Astrocyte of the cerebellum (primary cell): ENCODE measurements at regions not wholly inside any gene's neighbourhood (a gene's known extent, or its start where the extent isn't known, plus 50 kb on each side); places are given as distances from the start of the nearest gene placed in this dataset.

ENCODE experiments used
- DNase-seq: peaks from one replicate; pipeline ENCODE4 v3.0.0-alpha.2; 2011; ENCODE audit warnings: low read depth
- H3K4me3 ChIP-seq: 2 replicates; pipeline ENCODE4 v1.5.1; 2011; ENCODE audit warnings: mild to moderate bottlenecking, low read depth, low read length, moderate library complexity
- CTCF ChIP-seq: IDR thresholded peaks from 2 replicates; pipeline ENCODE4 v1.5.1; 2012; ENCODE audit warnings: low read length, low read depth, moderate library complexity, mild to moderate bottlenecking; ENCODE audit errors: missing control alignments
- in situ Hi-C: cut with HindIII; loops from 2 replicates; pipeline ENCODE4 v1.10.0; 2017; ENCODE audit warnings: low sequenced_read_pairs

- no peak for DNase-seq
- in situ Hi-C loops, result no loop called here
- no peak overlapping the region for H3K4me3 ChIP-seq
- TF ChIP-seq CTCF, result no peak
These were observed 489.8 kb upstream of the FLRT2 start for GRCh38 chr14:85040046-85040685.

GRCh38 chr14:85041618-85042017 lies 488.3 kb upstream of the FLRT2 start:
- TF ChIP-seq CTCF, result no peak
- DNase-seq, result no peak
- in situ Hi-C loops, result no loop called here
- no peak overlapping the region for H3K4me3 ChIP-seq

GRCh38 chr14:85042301-85042700 lies 487.6 kb upstream of the FLRT2 start:
- in situ Hi-C loops, result no loop called here
- no peak for DNase-seq
- no peak overlapping the region for H3K4me3 ChIP-seq
- TF ChIP-seq CTCF, result no peak

GRCh38 chr14:85050180-85050579 lies 479.8 kb upstream of the FLRT2 start:
- in situ Hi-C loops, result no loop called here
- no peak for DNase-seq
- H3K4me3 ChIP-seq, result no peak overlapping the region
- no peak for TF ChIP-seq CTCF

GRCh38 chr14:85052646-85053045 lies 477.3 kb upstream of the FLRT2 start:
- TF ChIP-seq CTCF, result no peak
- DNase-seq, result no peak
- H3K4me3 ChIP-seq, result no peak overlapping the region
- in situ Hi-C loops, result no loop called here

GRCh38 chr14:85054178-85054577 lies 475.8 kb upstream of the FLRT2 start:
- H3K4me3 ChIP-seq, result no peak overlapping the region
- in situ Hi-C loops, result no loop called here
- DNase-seq, result no peak
- TF ChIP-seq CTCF, result no peak

GRCh38 chr14:85056267-85056666 lies 473.7 kb upstream of the FLRT2 start:
- TF ChIP-seq CTCF, result no peak
- no peak for DNase-seq
- in situ Hi-C loops, result no loop called here
- H3K4me3 ChIP-seq, result no peak overlapping the region
